H1 (cell line): ENCODE measurements at regions not wholly inside any gene's neighbourhood (a gene's known extent, or its start where the extent isn't known, plus 50 kb on each side); places are given as distances from the start of the nearest gene placed in this dataset.

Experiments
- CTCF ChIA-PET: fragments of 300-600 bp; sonication (Branson Sonifier 250); formaldehyde crosslinking; loops from one replicate; lab custom pipeline; 2021; ENCODE audit not compliant: partially characterized antibody; lab: Charles Lee
- POLR2A ChIA-PET: fragments of 300-600 bp; sonication (Branson Sonifier 250); formaldehyde crosslinking; loops from one replicate; lab custom pipeline; 2021; ENCODE audit warnings: inconsistent platforms; ENCODE audit not compliant: partially characterized antibody; lab: Charles Lee
- DNase-seq, 2 experiments: peaks; one replicate each; pipeline versions ENCODE4 v3.0.0 to v3.0.0-alpha.2; 2010 to 2022; ENCODE audit warnings: low spot score in 2 of 2, low read depth in 1 of 2, mixed read lengths in 1 of 2
- FAIRE-seq: peaks from 2 replicates; lab custom pipeline; 2011; peaks lifted over from hg19 to GRCh38; lab: Jason Lieb, UNC
- H2AFZ ChIP-seq: 2 replicates; pipeline ENCODE4 v1.8.1; 2012; ENCODE audit warnings: low read length, inconsistent platforms
- H2AK5ac ChIP-seq: 2 replicates; pipeline ENCODE4 v1.6.1; 2013; ENCODE audit warnings: low read depth, low read length
- H2BK120ac ChIP-seq: replicated peaks from 2 replicates; pipeline ENCODE3; 2013; ENCODE audit warnings: low read depth, low read length, inconsistent platforms
- H2BK12ac ChIP-seq: 2 replicates; pipeline ENCODE4 v1.6.1; 2013; ENCODE audit warnings: low read depth, low read length
- H2BK15ac ChIP-seq: 2 replicates; pipeline ENCODE4 v1.6.1; 2013; ENCODE audit warnings: low read length
- H2BK20ac ChIP-seq: 2 replicates; pipeline ENCODE4 v1.6.1; 2013; ENCODE audit warnings: low read length
- H2BK5ac ChIP-seq: 2 replicates; pipeline ENCODE4 v1.6.1; 2013; ENCODE audit warnings: low read depth, low read length
- H3K14ac ChIP-seq: 2 replicates; pipeline ENCODE4 v1.6.1; 2013; ENCODE audit warnings: inconsistent platforms; ENCODE audit not compliant: insufficient read length
- H3K18ac ChIP-seq: 2 replicates; pipeline ENCODE4 v1.6.1; 2013; ENCODE audit warnings: low read length; ENCODE audit errors: extremely low read depth
- H3K23ac ChIP-seq: 2 replicates; pipeline ENCODE4 v1.6.1; 2013; ENCODE audit warnings: inconsistent platforms; ENCODE audit not compliant: insufficient read length
- H3K23me2 ChIP-seq: 2 replicates; pipeline ENCODE4 v1.6.1; 2013; ENCODE audit warnings: low read depth, low read length
- H3K27ac ChIP-seq: 2 replicates; pipeline ENCODE4 v1.6.1; 2011; ENCODE audit warnings: low read depth, low read length, inconsistent platforms
- H3K27me3 ChIP-seq, 4 experiments: replicated peaks in 1 of 4; 1 replicate in 1 of 4; 2 replicates in 3 of 4; pipeline versions ENCODE4 v1.6.1 to v1.8.1; 2011 to 2013; ENCODE audit warnings: low read length in 3 of 4, mild to moderate bottlenecking in 3 of 4, inconsistent platforms in 2 of 4, mixed read lengths in 2 of 4, moderate library complexity in 1 of 4; ENCODE audit not compliant: control insufficient read depth in 3 of 4, insufficient read depth in 3 of 4; ENCODE audit errors: extremely low read depth in 1 of 4
- H3K36me3 ChIP-seq, 4 experiments: 2 replicates each; pipeline versions ENCODE4 v1.6.1 to v1.8.1; 2011 to 2013; ENCODE audit warnings: mild to moderate bottlenecking in 4 of 4, low read length in 3 of 4, moderate library complexity in 2 of 4, control low read depth in 1 of 4, inconsistent platforms in 1 of 4; ENCODE audit not compliant: insufficient read depth in 4 of 4, control insufficient read depth in 2 of 4
- H3K4ac ChIP-seq: replicated peaks from 2 replicates; pipeline ENCODE3; 2013; ENCODE audit warnings: low read length, low read depth, mixed read lengths, inconsistent platforms; ENCODE audit not compliant: insufficient read length
- H3K4me1 ChIP-seq, 4 experiments: replicated peaks in 1 of 4; 1 replicate in 1 of 4; 2 replicates in 3 of 4; pipeline versions ENCODE4 v1.6.1 to v1.8.1; 2011 to 2013; ENCODE audit warnings: low read length in 3 of 4, inconsistent platforms in 2 of 4, mixed read lengths in 1 of 4; ENCODE audit not compliant: insufficient read depth in 4 of 4, control insufficient read depth in 3 of 4
- H3K4me2 ChIP-seq, 2 experiments: 2 replicates each; pipeline versions ENCODE4 v1.6.1 to v1.8.1; 2011 to 2013; ENCODE audit warnings: low read depth in 2 of 2, low read length in 2 of 2, control low read depth in 1 of 2, inconsistent platforms in 1 of 2, mild to moderate bottlenecking in 1 of 2; ENCODE audit not compliant: insufficient read depth in 1 of 2
- H3K4me3 ChIP-seq, 4 experiments: fragments of 200-600, 300-600 bp in 1 of 4; sonication (generic), shearing (Covaris generic), sonication (Bioruptor Twin) in 1 of 4; 2 replicates each; pipeline versions ENCODE4 v1.5.1 to v1.8.1; 2011 to 2016; ENCODE audit warnings: low read length in 4 of 4, low read depth in 3 of 4, control low read depth in 2 of 4, inconsistent platforms in 2 of 4, mild to moderate bottlenecking in 2 of 4, mixed read lengths in 1 of 4, moderate library complexity in 1 of 4; ENCODE audit not compliant: insufficient read depth in 2 of 4; ENCODE audit errors: extremely low read depth in 1 of 4
- H3K56ac ChIP-seq: replicated peaks from 2 replicates; pipeline ENCODE3; 2013; ENCODE audit warnings: low read depth, mild to moderate bottlenecking, mixed read lengths, low read length, inconsistent platforms; ENCODE audit not compliant: insufficient read length
- H3K79me1 ChIP-seq: 2 replicates; pipeline ENCODE4 v1.6.1; 2013; ENCODE audit warnings: low read depth, low read length, control low read depth
- H3K79me2 ChIP-seq, 2 experiments: 2 replicates each; pipeline versions ENCODE4 v1.6.1 to v1.8.1; 2012 to 2013; ENCODE audit warnings: low read length in 2 of 2, mild to moderate bottlenecking in 2 of 2, inconsistent platforms in 1 of 2; ENCODE audit not compliant: insufficient read depth in 2 of 2, control insufficient read depth in 1 of 2
- H3K9ac ChIP-seq, 4 experiments: replicated peaks in 1 of 4; 1 replicate in 1 of 4; 2 replicates in 3 of 4; pipeline versions ENCODE4 v1.6.1 to v1.8.1; 2011 to 2013; ENCODE audit warnings: low read depth in 3 of 4, low read length in 3 of 4, control low read depth in 2 of 4, mild to moderate bottlenecking in 2 of 4, moderate library complexity in 2 of 4, inconsistent platforms in 1 of 4; ENCODE audit errors: extremely low read depth in 1 of 4
- H3K9me3 ChIP-seq, 2 experiments: 2 replicates each; pipeline versions ENCODE4 v1.6.1 to v1.8.1; 2012 to 2013; ENCODE audit warnings: mild to moderate bottlenecking in 2 of 2, moderate library complexity in 2 of 2, control low read depth in 1 of 2, inconsistent platforms in 1 of 2, low read depth in 1 of 2, low read length in 1 of 2, mixed read lengths in 1 of 2; ENCODE audit not compliant: insufficient read depth in 2 of 2
- H4K20me1 ChIP-seq, 2 experiments: replicated peaks in 1 of 2; 2 replicates each; pipeline versions ENCODE3 to v1.8.1; 2011 to 2013; ENCODE audit warnings: inconsistent platforms in 2 of 2, low read length in 2 of 2, mild to moderate bottlenecking in 1 of 2; ENCODE audit not compliant: insufficient read depth in 2 of 2, control insufficient read depth in 1 of 2
- H4K5ac ChIP-seq: 2 replicates; pipeline ENCODE4 v1.6.1; 2013; ENCODE audit warnings: low read length, low read depth, mixed read lengths, inconsistent platforms; ENCODE audit not compliant: insufficient read length
- H4K8ac ChIP-seq: 2 replicates; pipeline ENCODE4 v1.8.0; 2013; ENCODE audit warnings: mild to moderate bottlenecking, moderate library complexity, low read length, inconsistent platforms; ENCODE audit not compliant: insufficient read depth; ENCODE audit errors: extremely low read depth
- H4K91ac ChIP-seq: replicated peaks from 2 replicates; pipeline ENCODE3; 2013; ENCODE audit warnings: low read length, mixed read lengths, inconsistent platforms; ENCODE audit not compliant: insufficient read length
- ATF2 ChIP-seq: IDR thresholded peaks from 2 replicates; pipeline ENCODE4 v1.6.1; 2012; ENCODE audit warnings: low read length, inconsistent platforms
- CBX8 ChIP-seq: fragments of 300-800, 300-1000 bp; sonication (generic); IDR thresholded peaks from 2 replicates; pipeline ENCODE4 v1.7.1; 2016; ENCODE audit warnings: low read depth, low read length, borderline replicate concordance
- POU5F1 ChIP-seq: IDR thresholded peaks from 2 replicates; pipeline ENCODE4 v1.6.1; 2011; ENCODE audit warnings: low read depth, mild to moderate bottlenecking, low read length, moderate library complexity
- SIN3A ChIP-seq, 2 experiments: IDR thresholded peaks in 1 of 2; conservative IDR thresholded peaks in 1 of 2; 2 replicates each; pipeline ENCODE4 v1.6.1; 2011 to 2012; ENCODE audit warnings: low read length in 2 of 2, improper control_type of control experiment in 1 of 2, low read depth in 1 of 2, mild to moderate bottlenecking in 1 of 2
- WGBS, 2 experiments: shearing (Covaris generic) in 1 of 2; methylation state at CpG; one replicate each; pipeline versions ENCODE4 v1.1.6 to v1.1.7; 2013 to 2015; ENCODE audit warnings: low lambda C conversion rate in 2 of 2, mixed read lengths in 2 of 2, inconsistent platforms in 1 of 2, low coverage in 1 of 2, missing lambda C conversion rate in 1 of 2; ENCODE audit not compliant: insufficient replicate concordance in 2 of 2, insufficient coverage in 1 of 2, insufficient read length in 1 of 2; ENCODE audit errors: extremely low coverage in 1 of 2, missing lambda C conversion rate in 1 of 2; 5-methylcytosine and 5-hydroxymethylcytosine counted together

- no peaks in the 10 kb centered on the region for H3K27me3 ChIP-seq
- no peak overlapping the region for H3K23ac ChIP-seq
- no peak overlapping the region for H4K8ac ChIP-seq
- no peak overlapping the region for H4K5ac ChIP-seq
- no peak overlapping the region for H3K27ac ChIP-seq
- no peak overlapping the region for H3K56ac ChIP-seq
- ChIA-PET CTCF (no interaction called here), POLR2A (no interaction called here)
- H3K9me3 ChIP-seq = no peaks in the 10 kb centered on the region
- H3K4ac ChIP-seq = no peak overlapping the region
- H4K20me1 ChIP-seq = no peaks in the 10 kb centered on the region
- no peak overlapping the region for H3K9ac ChIP-seq
- H2AFZ ChIP-seq = no peak overlapping the region; the same call in 1 of the 2 replicates
- TF ChIP-seq CBX8 (no peak), POU5F1 (no peak), SIN3A (conservative IDR thresholded peaks at IDR 0.05 in 1 of 2, IDR thresholded peaks at IDR 0.05 in 1 of 2; ENCODE audit: low read depth in 1 of 2, low read length in 2 of 2) (no peak), ATF2 (no peak)
- H3K14ac ChIP-seq = no peak overlapping the region
- no peak overlapping the region for H2AK5ac ChIP-seq
- DNase-seq = no peak
- H2BK20ac ChIP-seq = no peak overlapping the region
- no peak overlapping the region for H4K91ac ChIP-seq
- no peaks in the 10 kb centered on the region for H3K4me1 ChIP-seq
- no peak overlapping the region for H2BK5ac ChIP-seq
- H3K4me2 ChIP-seq = no peak overlapping the region
- 97% methylated on average over 10 of the region's 10 CpGs; no CpG with 5 or more reads in 1 of the 2 experiments for WGBS, 2 experiments
- no peak for FAIRE-seq
- no peaks in the 10 kb centered on the region for H3K79me2 ChIP-seq
- no peak overlapping the region for H2BK12ac ChIP-seq
- no peaks in the 10 kb centered on the region for H3K79me1 ChIP-seq
- H3K18ac ChIP-seq = no peak overlapping the region
- no peak overlapping the region for H2BK15ac ChIP-seq
- H2BK120ac ChIP-seq = no peak overlapping the region
- H3K4me3 ChIP-seq = no peak overlapping the region
- H3K23me2 ChIP-seq = no peaks in the 10 kb centered on the region
- no peaks in the 10 kb centered on the region for H3K36me3 ChIP-seq
These were observed 551.4 kb upstream of the MGMT start for GRCh38 chr10:128915630-128916029.
